Activated naive CD4-positive, alpha-beta T cell treated with anti-CD3 and anti-CD28 coated beads, Interleukin-2, amount 50 U/mL, for 24 hours (primary cell): ENCODE measurements at regions not wholly inside any gene's neighbourhood (a gene's known extent, or its start where the extent isn't known, plus 50 kb on each side); places are given as distances from the start of the nearest gene placed in this dataset.
"Not testable (repeated sequence)": the region's sequence is repeated elsewhere in the genome, so short reads cannot be mapped to it uniquely, and the experiment has no call there.

Source experiments
- H3K27ac Mint-ChIP-seq: one replicate; pipeline ENCODE4 v1.8.0; 2021; ENCODE audit warnings: mild to moderate bottlenecking, mixed read lengths
- H3K27me3 Mint-ChIP-seq: one replicate; pipeline ENCODE4 v1.8.0; 2021; ENCODE audit warnings: mixed read lengths
- H3K36me3 Mint-ChIP-seq: one replicate; pipeline ENCODE4 v1.8.0; 2021; ENCODE audit warnings: mixed read lengths
- H3K4me1 Mint-ChIP-seq: one replicate; pipeline ENCODE4 v1.8.0; 2021; ENCODE audit warnings: mixed read lengths
- H3K4me3 Mint-ChIP-seq: one replicate; pipeline ENCODE4 v1.8.0; 2021; ENCODE audit warnings: mild to moderate bottlenecking, mixed read lengths
- H3K9me3 Mint-ChIP-seq: one replicate; pipeline ENCODE4 v1.8.0; 2021; ENCODE audit warnings: mixed read lengths

GRCh38 chr1:146310579-146310978 is 81.8 kb upstream of the NOTCH2NLA start:
- H3K36me3 Mint-ChIP-seq = not testable (repeated sequence)

GRCh38 chr1:146309427-146309826 is 80.6 kb upstream of the NOTCH2NLA start:
- not testable (repeated sequence) for H3K4me1 Mint-ChIP-seq

More at GRCh38 chr1:146310579-146310978, 81.8 kb upstream of the NOTCH2NLA start:
- not testable (repeated sequence) for H3K4me3 Mint-ChIP-seq, H3K27ac Mint-ChIP-seq, H3K4me1 Mint-ChIP-seq, H3K27me3 Mint-ChIP-seq, H3K9me3 Mint-ChIP-seq

DNA sequence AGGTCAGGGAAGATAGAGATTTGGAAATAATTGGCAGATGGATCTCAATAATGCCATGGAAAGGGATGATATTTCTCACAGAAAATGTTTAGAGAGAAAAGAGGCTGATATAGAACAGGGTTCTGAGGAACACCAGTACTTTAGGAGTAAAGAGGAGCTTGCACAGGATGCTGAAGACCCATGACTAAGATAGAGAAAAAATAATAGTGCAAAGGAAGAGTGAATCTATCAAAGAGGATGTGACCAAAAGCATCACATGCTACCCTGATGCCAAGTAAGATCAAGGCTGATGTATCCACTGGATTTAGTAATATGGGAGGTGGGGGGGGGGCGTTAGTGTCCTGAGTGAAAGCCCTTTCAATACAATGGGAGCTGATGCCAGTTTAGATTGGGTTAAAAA is 80.1 kb upstream of the NOTCH2NLA start:
- not testable (repeated sequence) for H3K27ac Mint-ChIP-seq, H3K4me3 Mint-ChIP-seq, H3K9me3 Mint-ChIP-seq, H3K27me3 Mint-ChIP-seq, H3K4me1 Mint-ChIP-seq, H3K36me3 Mint-ChIP-seq

More at GRCh38 chr1:146309427-146309826, 80.6 kb upstream of the NOTCH2NLA start:
- H3K9me3 Mint-ChIP-seq, H3K27ac Mint-ChIP-seq, H3K36me3 Mint-ChIP-seq, H3K27me3 Mint-ChIP-seq, H3K4me3 Mint-ChIP-seq: not testable (repeated sequence)

DNA sequence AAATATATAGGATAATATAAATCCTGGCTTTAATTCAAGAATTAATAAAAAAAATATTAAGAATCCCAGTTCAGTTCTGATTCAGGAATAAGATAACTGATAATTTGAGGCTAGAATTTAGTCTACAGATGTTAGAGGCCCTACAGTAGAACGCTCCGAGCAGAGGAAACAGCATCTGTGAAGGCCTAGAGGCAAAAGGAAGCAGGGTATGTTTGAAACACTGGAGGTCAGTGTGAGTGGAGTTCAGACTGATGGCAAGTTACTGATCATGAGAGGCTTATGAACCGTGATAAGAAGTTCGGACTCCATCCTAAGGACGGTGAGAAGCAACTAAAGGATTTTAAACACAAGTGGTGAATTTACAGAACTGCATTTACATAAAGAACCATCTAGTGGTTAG is 79.3 kb upstream of the NOTCH2NLA start:
- not testable (repeated sequence) for H3K27me3 Mint-ChIP-seq, H3K9me3 Mint-ChIP-seq, H3K27ac Mint-ChIP-seq, H3K36me3 Mint-ChIP-seq, H3K4me1 Mint-ChIP-seq, H3K4me3 Mint-ChIP-seq

DNA sequence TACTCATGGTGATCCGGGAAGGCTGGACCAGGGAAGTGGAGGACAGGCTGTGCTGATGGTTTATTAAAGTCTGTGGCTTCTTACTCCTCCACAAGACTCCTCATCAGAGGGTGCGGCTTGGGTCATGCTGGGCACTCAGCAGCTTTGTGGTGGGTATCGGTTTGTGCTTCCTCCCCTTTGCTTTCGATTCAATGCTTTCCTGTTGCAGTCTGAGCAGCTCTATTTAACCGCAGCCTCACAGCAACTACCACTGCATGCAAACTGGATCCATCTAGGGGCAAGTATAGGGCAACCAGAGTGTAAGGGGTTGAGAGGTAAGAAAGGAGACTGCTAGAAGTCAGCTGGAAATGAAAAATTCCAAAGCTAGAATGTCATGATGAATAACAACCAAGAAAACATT is 78.8 kb upstream of the NOTCH2NLA start:
- not testable (repeated sequence) for H3K9me3 Mint-ChIP-seq, H3K27ac Mint-ChIP-seq, H3K4me3 Mint-ChIP-seq, H3K27me3 Mint-ChIP-seq, H3K4me1 Mint-ChIP-seq, H3K36me3 Mint-ChIP-seq

DNA sequence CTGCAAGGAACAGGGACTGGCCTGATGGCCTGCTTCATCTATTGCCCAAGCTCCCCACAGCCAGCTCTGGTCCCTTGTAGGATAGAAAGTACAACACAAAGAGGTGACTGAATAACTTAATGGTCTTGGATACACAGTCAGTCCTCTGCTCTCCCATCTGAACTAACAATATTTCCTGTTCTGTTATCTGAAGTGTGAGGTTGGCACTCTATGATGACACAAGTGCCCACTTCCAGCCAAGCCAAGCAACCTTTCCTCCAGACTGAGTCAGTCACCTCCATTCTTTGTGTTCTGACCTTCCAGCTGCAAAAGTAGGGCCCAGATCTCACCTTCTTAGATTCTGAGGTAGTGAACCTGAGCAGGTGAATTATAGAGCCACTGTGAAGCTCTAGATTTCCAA is 77.8 kb upstream of the NOTCH2NLA start:
- H3K4me1 Mint-ChIP-seq, H3K27me3 Mint-ChIP-seq, H3K36me3 Mint-ChIP-seq, H3K4me3 Mint-ChIP-seq, H3K27ac Mint-ChIP-seq, H3K9me3 Mint-ChIP-seq: not testable (repeated sequence)

GRCh38 chr1:146305442-146305841 is 76.6 kb upstream of the NOTCH2NLA start:
- H3K36me3 Mint-ChIP-seq, H3K27ac Mint-ChIP-seq, H3K9me3 Mint-ChIP-seq, H3K4me3 Mint-ChIP-seq, H3K27me3 Mint-ChIP-seq, H3K4me1 Mint-ChIP-seq: not testable (repeated sequence)

DNA sequence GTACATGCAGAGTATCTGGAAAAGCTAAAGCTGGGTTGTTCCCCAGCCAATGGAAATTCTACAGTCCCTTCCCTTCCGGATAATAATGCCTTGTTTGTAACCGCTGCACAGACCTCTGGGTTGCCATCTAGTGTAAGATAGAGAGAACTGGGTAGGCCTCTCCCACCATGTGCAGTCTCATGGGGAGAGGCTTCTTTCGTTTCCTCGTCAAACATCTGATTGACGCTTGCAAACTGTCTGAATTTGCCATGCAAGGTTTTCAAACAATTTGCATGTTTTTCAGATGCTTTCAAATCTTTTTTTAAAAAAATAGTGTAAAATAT is 69.7 kb upstream of the NOTCH2NLA start:
- not testable (repeated sequence) for H3K4me1 Mint-ChIP-seq, H3K4me3 Mint-ChIP-seq, H3K36me3 Mint-ChIP-seq, H3K27me3 Mint-ChIP-seq, H3K9me3 Mint-ChIP-seq, H3K27ac Mint-ChIP-seq

DNA sequence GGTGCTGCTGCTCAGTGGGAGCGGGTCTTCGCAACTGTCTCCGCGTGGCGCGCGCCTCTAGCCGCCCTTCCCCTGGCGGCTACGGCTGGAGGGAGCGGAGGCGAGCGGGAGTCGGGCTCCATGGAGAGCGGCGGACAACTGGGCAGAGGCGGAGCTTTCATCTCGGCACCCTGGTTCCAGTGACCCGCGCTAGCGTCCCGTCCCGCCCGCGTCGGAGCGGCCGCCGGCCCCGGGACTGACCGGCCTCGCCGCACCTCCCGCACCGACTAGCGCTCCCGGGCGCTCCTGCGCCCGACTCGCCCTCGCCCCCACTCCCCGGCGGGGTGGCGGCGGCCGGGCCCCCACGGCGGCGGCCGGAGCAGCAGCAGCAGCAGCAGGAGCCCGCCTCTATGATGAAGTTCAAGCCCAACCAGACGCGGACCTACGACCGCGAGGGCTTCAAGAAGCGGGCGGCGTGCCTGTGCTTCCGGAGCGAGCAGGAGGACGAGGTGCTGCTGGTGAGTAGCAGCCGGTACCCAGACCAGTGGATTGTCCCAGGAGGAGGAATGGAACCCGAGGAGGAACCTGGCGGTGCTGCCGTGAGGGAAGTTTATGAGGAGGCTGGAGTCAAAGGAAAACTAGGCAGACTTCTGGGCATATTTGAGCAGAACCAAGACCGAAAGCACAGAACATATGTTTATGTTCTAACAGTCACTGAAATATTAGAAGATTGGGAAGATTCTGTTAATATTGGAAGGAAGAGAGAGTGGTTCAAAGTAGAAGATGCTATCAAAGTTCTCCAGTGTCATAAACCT is 69.2 kb upstream of the NOTCH2NLA start:
- not testable (repeated sequence) for H3K9me3 Mint-ChIP-seq, H3K27ac Mint-ChIP-seq, H3K36me3 Mint-ChIP-seq, H3K4me3 Mint-ChIP-seq, H3K27me3 Mint-ChIP-seq, H3K4me1 Mint-ChIP-seq

DNA sequence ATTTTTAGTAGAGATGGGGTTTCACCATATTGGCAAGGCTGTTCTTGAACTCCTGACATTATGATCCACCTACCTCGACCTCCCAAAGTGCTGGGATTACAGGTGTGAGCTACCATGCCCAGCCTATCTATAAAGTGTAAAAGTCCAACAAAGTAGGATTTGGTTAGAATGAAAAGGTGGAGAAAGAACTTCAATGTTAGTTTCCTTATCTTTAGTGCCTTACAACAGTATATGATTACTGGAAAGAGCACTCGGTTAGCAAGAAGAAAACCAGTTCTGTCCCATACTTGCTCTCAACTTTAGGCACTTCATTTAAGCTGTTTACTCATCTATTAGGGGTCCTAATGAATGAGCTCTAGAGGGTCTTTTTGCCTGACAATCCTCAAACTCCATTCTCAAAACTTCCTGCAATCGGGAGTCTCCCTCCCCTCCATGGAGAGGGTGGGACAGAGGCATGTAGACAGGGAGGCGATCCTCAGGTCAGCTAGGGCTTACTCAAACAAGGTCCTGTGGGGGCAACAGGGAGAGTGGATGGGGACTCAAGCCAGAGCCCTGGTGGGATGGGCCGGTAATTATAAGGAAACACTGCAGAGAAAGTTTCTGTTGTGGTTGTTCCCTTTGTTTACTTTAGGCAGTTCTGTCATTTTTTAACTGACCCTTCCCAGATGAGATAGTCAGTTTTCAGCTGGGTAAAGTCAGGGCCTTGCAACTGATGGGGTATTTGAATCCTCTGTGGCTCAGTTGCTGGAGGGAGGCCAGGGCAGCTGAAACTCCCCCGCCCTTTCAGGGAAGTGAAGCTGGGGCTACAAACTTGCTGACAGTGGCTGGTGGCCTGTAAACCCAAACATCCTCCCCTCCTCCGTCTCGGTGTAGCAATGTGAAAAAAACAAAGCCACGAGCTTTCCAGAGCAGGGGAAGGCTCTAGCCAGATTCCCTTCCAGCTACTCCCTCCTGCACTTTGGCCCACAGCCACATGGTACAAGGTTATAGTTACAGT is 64.4 kb upstream of the NOTCH2NLA start:
- H3K27ac Mint-ChIP-seq, H3K4me1 Mint-ChIP-seq, H3K36me3 Mint-ChIP-seq, H3K4me3 Mint-ChIP-seq, H3K27me3 Mint-ChIP-seq, H3K9me3 Mint-ChIP-seq: not testable (repeated sequence)

DNA sequence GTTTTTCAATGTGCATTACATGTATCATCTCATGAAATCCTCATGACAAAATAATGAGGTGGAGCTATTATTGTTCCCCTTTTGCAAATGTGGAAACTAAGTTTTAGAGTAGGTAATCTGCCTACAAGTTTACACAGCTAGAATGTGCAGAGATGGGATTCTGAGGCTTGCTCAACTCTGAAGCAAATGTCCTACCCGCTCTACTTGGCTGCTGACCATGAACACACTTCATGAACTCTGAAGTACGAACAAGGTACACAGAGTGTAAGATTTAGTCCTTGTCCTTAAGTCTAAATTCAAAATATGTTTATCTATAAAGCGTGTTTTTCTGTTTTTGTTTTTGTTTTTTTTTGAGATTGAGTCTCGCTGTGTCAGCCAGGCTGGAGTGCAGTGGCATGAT is 63.6 kb upstream of the NOTCH2NLA start:
- H3K4me3 Mint-ChIP-seq, H3K27me3 Mint-ChIP-seq, H3K9me3 Mint-ChIP-seq, H3K4me1 Mint-ChIP-seq, H3K36me3 Mint-ChIP-seq, H3K27ac Mint-ChIP-seq: not testable (repeated sequence)

- H3K4me3 Mint-ChIP-seq, H3K9me3 Mint-ChIP-seq, H3K36me3 Mint-ChIP-seq, H3K27me3 Mint-ChIP-seq, H3K4me1 Mint-ChIP-seq, H3K27ac Mint-ChIP-seq: not testable (repeated sequence)
Measured at GRCh38 chr1:146287881-146288280, 59.1 kb upstream of the NOTCH2NLA start.

GRCh38 chr1:146284760-146285159 is 55.9 kb upstream of the NOTCH2NLA start:
- not testable (repeated sequence) for H3K4me1 Mint-ChIP-seq, H3K4me3 Mint-ChIP-seq, H3K9me3 Mint-ChIP-seq, H3K27ac Mint-ChIP-seq, H3K36me3 Mint-ChIP-seq, H3K27me3 Mint-ChIP-seq

- not testable (repeated sequence) for H3K9me3 Mint-ChIP-seq, H3K27me3 Mint-ChIP-seq, H3K27ac Mint-ChIP-seq, H3K4me3 Mint-ChIP-seq, H3K4me1 Mint-ChIP-seq, H3K36me3 Mint-ChIP-seq
Measured at GRCh38 chr1:146283527-146283880, 54.7 kb upstream of the NOTCH2NLA start.

GRCh38 chr1:146282807-146283526 is 54.1 kb upstream of the NOTCH2NLA start:
- not testable (repeated sequence) for H3K27me3 Mint-ChIP-seq, H3K9me3 Mint-ChIP-seq, H3K4me1 Mint-ChIP-seq, H3K36me3 Mint-ChIP-seq, H3K27ac Mint-ChIP-seq, H3K4me3 Mint-ChIP-seq

GRCh38 chr1:146281522-146281921 is 52.7 kb upstream of the NOTCH2NLA start:
- not testable (repeated sequence) for H3K27ac Mint-ChIP-seq, H3K27me3 Mint-ChIP-seq, H3K4me1 Mint-ChIP-seq, H3K4me3 Mint-ChIP-seq, H3K9me3 Mint-ChIP-seq, H3K36me3 Mint-ChIP-seq
